ENCODE measurements at regions not wholly inside any gene's neighbourhood (a gene's known extent, or its start where the extent isn't known, plus 50 kb on each side); places are given as distances from the start of the nearest gene placed in this dataset.

GRCh38 chr3:28907616-28908015, 373.3 kb upstream of the RBMS3 start:
- no peak for DNase-seq

DNA sequence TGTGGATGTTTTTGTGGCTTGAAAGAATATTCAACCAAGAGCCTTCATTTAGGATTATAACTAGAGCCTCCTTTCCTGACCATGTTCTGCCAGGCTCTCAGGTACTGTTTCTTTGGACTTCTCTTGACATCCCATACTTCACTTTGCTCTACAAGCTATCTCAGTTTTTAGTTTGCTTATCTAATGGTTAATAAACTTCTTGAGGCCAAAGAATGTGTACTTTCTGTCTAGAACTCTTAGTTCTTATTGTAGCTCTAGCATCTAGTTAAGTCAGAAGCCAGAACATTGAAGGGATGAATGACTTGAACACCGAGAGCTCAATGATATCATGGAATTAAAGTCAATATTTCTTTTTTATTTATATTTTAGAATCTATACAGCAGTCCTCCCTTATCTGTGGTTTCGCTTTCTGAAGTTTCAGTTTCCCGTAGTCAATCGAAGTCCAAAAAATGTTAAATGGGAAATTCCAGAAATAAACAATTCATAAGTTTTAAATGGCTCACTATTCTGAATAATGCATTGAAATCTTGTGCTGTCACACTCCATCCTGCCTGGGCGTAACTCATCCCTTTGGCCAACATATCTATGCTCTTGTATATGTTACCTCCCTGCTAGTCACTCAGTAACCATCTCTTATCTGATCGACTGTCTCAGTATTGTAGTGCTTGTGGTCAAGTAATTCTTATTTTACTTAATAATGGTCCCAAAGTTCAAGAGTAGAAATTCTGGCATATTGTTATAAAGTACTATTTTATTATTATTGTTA, 368.6 kb upstream of the RBMS3 start:
- no peak for DNase-seq

- DNase-seq, result no peak
These were observed 364.9 kb upstream of the RBMS3 start for GRCh38 chr3:28915741-28916500.

DNA sequence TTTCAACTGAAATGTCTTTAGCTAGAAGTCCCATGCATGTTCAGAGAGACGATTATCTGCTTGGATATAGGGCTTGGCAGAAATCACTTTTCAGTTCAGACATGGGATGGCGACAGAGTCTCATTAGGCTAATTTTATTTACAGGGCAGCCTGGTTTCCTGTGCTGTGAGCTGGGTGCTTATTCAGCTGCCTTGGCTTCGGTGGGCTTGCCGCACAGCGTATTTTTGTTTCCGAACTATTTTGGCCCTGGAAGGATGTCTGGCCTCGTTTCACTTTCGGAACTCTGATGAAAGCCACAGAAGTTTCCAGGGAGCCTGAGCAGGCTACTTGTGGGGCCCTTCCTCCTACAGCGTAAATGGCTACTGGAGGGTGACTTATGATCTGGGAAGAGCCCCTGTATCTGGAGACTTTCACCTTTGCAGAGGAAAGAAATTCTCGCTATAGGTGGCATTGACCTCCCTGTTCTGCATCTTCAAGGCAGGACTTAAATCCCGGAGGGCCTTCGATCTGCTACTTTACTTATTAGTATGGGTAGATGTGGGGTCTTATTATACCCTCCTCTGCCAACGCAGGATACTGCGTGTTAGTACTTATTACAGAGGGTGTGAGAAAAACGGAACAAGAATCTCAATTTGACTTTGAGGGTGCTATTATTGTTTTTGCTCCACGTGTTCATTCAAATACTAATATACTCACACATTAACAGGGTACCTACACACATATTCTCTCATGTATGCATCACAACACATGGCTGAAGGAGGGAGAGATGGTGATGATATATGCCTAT, 364.0 kb upstream of the RBMS3 start:
- no peak for DNase-seq

GRCh38 chr3:28917895-28918475, 362.9 kb upstream of the RBMS3 start:
- DNase-seq, result no peak

DNA sequence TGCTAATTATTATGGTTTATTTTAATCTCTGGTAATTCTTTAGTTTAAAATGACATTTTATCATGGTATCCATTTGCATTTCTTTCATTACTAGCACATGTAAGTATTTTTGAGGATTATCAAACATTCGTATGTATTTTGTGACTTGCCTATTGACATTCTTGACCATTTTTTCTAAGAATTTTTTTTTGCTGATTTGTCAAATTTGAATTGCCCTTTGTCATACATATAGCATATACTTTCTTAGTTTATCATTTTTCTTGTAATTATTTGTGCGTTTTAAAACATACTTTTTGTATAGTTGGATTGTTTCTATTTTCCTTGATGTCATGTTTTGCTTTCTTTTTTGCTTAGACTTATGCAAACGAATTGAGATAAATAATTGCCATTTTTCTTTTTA, 358.5 kb upstream of the RBMS3 start:
- no peak for DNase-seq

- DNase-seq, result no peak
These were observed 356.9 kb upstream of the RBMS3 start for GRCh38 chr3:28923994-28924393.

GRCh38 chr3:28924744-28925360, 356.0 kb upstream of the RBMS3 start:
- no peak for DNase-seq

- DNase-seq, result no peak
These were observed 347.5 kb upstream of the RBMS3 start for GRCh38 chr3:28933337-28933736.

DNA sequence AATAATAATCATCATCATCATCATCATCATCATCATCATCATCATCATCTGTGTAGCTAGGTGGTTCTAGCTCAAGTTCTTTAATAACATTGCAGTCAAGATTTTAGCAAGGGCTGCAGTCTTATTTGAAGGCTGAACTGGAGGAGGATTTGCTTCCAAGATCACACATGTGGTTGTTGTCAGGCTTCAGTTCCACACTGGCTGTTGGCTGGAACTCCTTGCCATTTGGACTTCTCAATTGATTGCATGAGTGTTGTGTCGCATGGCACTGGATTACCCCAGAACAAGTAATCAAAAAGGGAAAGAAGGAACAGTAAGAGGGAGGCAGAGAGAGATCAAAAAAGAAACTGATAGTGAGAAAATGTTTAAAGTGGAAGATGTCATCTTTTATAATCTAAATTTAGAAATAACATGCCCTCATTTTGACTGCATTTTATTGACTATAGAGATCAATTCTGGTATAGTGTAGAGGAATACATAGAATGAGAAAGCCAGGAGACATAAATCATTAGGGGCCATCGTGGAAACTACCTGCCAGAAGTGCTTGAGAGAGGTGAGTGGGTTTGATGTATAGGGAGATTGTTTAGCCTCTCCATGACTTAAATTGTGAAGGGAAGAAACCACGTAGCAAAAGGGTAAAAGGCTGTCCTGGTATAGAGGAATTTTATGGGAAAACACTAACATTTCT, 346.6 kb upstream of the RBMS3 start:
- no peak for DNase-seq

- no peak for DNase-seq
These were observed 345.7 kb upstream of the RBMS3 start for GRCh38 chr3:28935146-28935545.

- DNase-seq, result no peak
These were observed 344.7 kb upstream of the RBMS3 start for GRCh38 chr3:28936154-28936553.

GRCh38 chr3:28940530-28940929, 340.3 kb upstream of the RBMS3 start:
- DNase-seq, result no peak

DNA sequence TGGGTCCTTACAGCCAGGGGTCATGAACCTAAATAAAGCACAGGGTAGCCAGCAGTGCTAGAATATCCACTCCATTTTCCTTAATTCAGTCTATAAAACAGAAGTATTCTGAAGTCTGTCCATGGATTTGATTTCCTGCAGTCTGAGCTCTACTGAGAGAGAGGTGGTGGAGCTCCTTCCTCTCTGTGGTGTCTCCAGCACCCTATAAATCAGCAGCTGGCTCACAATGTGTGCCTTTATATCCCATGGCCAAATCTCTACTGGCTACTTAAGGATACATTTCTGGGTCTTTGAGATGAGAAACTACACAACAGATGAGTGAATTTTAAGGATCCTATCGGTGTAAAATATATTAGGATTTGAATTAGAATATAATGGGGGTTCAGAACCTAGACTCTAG, 339.9 kb upstream of the RBMS3 start:
- no peak for DNase-seq

DNA sequence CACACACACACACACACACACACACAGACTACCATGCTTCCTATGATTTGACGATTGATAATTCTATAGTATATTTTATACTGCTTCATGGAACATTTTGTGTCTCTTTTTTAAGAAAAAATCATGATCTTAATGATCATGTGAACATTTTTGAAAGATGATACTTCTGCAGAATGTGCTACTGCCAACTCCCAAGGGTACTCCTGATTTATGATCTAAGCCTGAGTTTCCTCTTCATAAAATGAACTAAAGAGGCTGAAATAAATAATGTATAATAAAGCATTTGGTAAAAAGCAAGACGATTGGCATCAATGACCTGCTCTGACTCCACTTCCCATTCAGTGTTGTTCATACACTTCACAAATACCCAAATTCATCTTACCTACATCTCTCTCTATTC, 333.8 kb upstream of the RBMS3 start:
- DNase-seq, result no peak

- DNase-seq, result no peak
These were observed 333.1 kb upstream of the RBMS3 start for GRCh38 chr3:28947751-28948150.

GRCh38 chr3:28948685-28949084, 332.2 kb upstream of the RBMS3 start:
- no peak for DNase-seq

DNA sequence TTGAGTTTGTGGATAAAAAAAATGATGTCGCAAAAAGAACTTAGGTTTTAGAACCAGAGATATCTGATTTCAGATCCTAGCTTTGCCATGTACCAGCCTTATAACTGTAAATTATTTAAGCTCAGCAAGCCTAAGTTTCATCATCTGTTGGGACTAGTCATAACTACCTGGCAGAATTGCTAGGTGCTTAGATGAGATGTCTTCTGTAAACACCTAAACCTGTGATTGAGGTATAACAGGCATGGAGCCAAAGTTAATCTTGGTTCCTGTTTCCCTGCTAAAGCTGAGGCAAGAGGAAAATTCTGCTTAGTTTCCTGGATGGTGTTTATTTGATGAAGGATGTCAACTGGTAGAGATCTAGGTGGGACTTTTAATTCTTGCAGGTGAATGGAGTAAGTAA, 331.3 kb upstream of the RBMS3 start:
- DNase-seq, result no peak

DNA sequence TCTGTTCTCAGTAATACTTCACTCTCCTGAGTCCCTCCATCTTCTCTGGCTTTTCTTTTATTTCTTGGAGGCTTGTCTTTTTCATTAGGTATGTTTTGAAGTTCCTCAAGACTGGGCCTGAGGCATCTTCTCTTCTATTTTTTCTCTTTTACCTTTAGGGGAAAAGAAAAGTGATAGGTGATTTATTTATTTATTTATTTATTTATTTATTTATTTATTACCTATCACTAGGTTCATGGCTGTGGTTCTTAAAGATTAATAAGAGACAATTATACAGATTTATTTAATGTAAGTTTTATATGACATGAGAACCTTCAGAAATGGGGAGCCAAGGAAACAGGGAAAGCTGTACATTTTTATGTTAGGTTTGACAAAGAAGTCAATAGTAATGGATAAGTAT, 330.3 kb upstream of the RBMS3 start:
- DNase-seq, result no peak

DNA sequence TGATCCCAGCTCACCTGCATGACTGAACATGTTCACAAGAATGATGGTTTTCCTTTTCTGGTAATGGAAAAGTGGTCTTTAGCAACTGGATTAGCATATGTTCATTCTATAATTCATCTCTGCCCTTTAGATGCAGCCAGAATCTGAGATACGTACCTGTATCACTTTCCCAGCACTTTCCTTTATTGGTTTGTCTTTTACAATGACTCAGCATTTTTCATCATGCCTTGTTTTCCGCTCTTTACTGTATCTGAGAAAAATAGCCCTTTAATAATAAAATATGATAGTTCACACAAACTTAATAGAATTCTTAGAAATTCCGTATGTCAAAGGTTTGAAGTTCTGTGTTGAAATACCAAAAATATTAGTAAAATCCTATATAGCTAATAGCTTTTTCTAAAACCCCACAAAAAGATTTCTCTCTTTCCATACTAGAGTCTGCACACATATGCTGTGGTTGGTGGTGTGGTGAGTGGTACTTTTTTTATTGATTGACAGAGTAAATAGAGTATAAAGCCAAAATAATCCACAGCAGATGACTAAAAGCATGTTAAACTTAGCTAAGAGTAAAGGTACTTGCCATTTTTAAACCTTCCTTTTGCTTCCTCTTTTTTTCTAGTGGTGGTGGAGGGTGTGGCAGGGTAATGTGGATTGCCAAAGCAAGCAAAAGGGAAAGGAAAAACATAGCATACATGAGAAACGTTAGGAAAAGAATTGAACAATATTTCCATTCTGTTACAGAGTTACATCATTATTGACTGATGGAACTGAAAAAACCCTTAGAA, 328.9 kb upstream of the RBMS3 start:
- no peak for DNase-seq

DNA sequence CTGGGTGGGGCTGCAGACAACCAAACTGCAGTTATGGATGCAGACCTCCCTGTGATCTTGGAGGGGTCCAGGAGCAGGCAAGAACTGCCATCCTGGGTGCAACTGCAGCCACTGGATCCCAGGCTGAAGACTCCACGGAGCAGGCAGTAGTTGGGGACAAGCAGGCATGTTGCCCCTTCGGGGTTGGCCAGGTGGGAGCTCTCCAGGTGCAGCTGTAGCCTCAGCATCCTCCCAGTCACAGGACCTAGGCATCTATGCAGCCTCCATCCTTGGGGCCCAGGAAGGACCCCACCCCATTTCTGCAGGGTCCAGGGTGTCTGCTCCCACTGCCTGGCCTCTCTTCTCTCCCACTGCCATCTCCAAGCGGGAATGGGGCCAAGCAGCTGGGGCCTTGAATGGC, 322.2 kb upstream of the RBMS3 start:
- DNase-seq, result no peak

Data from cortex of kidney (tissue), 1 donor.